HG03354 (cell line): ENCODE measurements at regions not wholly inside any gene's neighbourhood (a gene's known extent, or its start where the extent isn't known, plus 50 kb on each side); places are given as distances from the start of the nearest gene placed in this dataset.
A peak's percentile ranks its signal among the peaks of the same experiment; 100 is the strongest.
"Not testable (repeated sequence)": the region's sequence is repeated elsewhere in the genome, so short reads cannot be mapped to it uniquely, and the experiment has no call there.

ENCODE experiments used
- ATAC-seq: cut with Tn5 transposase; IDR thresholded peaks from one replicate; pipeline ENCODE4 v1.9.1; 2021; ENCODE audit warnings: mild to moderate bottlenecking; ENCODE audit not compliant: unreplicated experiment, poor library complexity, severe bottlenecking

DNA sequence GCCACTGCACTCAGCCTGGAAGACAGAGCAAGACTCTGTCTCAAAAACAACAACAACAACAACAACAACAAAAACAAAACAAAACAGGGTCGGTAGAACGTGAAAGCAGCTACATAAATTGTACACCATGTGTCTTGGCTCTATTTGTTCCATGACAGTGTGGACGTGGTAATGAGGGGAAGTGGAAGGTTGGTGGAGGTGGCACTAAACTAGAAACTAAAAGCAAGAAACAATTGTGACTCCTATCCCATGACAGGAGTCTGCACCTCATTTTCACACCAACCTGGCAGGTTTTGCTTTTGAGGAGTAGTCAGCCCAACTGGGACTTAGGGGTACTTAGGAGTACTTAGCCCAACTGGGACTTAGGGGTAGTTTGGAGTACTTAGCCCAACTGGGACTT is 62.5 kb upstream of the MRPS9 start:
- no peak for ATAC-seq

DNA sequence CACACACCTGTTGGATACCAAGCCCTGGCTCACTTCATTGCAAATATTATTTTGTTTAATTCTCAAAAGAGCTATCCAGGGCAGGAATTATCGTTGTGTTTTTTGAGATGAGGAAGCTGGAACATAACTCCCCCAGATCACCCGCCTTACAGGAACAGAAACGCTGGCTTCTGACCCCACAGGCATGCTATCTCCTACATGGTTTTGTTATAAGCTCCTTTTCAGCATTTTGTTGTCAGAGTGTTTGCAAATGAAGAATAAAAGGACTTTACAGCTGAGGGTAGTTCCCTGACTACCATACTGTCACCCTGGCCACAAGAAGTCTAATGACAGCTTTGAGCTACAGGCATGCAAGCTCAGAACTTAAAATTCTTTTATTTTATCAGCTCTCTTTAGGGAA is 62.0 kb upstream of the MRPS9 start:
- ATAC-seq = no peak

DNA sequence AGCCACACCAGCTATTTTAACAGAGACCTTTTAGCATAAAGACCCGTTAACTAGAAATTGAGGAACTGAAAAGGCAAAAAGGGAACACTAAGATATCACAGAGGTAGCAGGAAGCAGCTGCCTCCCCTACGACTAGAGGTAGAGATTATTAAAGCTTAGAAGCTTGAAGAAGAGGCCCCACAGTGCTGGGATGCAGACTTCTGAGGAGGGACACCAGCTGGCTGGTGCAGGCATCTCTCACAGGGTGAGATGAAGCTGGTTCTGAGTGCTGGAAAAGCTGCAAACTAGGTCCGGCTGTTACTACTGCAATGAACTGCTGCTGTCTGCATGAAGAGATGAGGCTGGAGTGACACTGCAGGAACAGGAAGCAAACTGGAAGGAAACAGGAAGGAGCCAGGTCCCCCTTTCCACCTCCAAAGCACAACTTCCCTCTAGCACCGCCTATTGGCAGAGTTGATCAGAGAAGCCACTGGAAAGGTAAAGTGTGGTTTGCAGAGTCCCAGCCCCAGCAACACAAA is 61.2 kb upstream of the MRPS9 start:
- peak; percentile 97 for ATAC-seq

DNA sequence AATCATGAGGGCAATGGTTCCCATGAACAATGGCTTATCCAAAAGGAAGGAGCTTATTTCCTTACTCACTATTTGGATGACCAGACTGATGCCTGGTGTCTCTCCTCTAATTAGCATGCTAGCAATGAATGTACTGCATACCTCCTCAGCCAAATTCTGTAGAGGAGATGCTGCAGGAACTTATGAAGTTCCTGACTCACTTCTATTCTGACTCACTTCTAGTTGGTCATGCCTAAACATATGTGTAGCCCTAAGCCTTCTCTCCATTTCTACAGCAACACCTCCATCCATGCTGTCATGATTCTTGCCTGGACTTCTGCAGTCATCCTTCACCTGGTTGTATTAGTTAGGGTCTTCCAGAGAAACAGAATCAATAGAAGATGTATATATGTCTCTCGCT is 59.9 kb upstream of the MRPS9 start:
- ATAC-seq = no peak

DNA sequence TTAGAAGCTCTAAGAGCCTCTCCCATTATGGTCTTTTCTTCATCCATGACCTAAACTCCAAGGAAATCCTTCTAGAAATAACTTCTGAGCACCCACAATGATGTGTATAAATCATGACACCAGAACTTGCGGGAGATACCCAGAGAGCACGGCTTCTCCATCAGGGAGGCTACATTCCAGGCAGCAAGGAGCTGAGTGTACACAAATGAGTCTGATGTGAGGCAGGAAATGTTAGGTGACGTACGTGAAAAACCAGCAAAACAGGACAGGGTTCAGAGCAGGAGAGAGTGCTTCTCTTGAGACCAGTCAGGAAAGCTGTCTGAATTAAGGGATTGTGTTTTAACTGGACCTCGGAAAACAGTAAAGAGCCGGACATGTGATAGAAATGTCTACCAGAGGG is 58.1 kb upstream of the MRPS9 start:
- ATAC-seq = not testable (repeated sequence)

DNA sequence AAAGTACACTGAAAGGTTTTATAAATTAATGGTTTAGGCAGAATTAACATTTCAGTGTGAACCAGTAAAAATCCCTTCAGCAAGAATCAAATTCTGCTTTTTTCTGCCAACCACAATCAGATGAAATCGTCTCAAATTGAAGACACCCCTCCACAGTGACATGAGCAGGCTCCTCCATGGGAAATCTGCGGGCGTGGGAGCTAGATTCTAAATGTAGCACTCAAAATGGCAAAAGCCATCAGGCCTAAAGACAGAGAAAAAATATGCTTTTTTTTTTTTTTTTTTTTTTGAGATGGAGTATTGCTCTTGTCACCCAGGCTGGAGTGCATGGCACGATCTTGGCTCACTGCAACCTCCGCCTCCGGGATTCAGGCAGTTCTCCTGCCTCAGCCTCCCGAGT is 55.8 kb upstream of the MRPS9 start:
- no peak for ATAC-seq
